NCI-H2107 treated with DMSO at 0.1 percent for 48 hours (cell line): ENCODE measurements at regions not wholly inside any gene's neighbourhood (a gene's known extent, or its start where the extent isn't known, plus 50 kb on each side); places are given as distances from the start of the nearest gene placed in this dataset.
A peak's percentile ranks its signal among the peaks of the same experiment; 100 is the strongest.
"Not testable (repeated sequence)": the region's sequence is repeated elsewhere in the genome, so short reads cannot be mapped to it uniquely, and the experiment has no call there.

Experiments used
- DNase-seq: peaks from one replicate; lab custom pipeline; 2025; ENCODE audit not compliant: unreplicated experiment; lab: John Stamatoyannopoulos, UW

- DNase-seq = no peak
These were observed 52.1 kb downstream of the CARTPT start for GRCh38 chr5:71771191-71771590.

- DNase-seq = peak; percentile 40
These were observed 59.7 kb downstream of the CARTPT start for GRCh38 chr5:71778678-71779276.

GRCh38 chr5:71780597-71780996, 61.5 kb downstream of the CARTPT start:
- DNase-seq = no peak

- DNase-seq = no peak
These were observed 63.3 kb downstream of the CARTPT start for GRCh38 chr5:71782393-71782770.

GRCh38 chr5:71782771-71783770, 64.0 kb downstream of the CARTPT start:
- peak; percentile 56 for DNase-seq

GRCh38 chr5:71783891-71784290, 64.8 kb downstream of the CARTPT start:
- DNase-seq = no peak

GRCh38 chr5:71786337-71787055, 67.4 kb downstream of the CARTPT start:
- DNase-seq = no peak

GRCh38 chr5:71788794-71789193, 69.7 kb downstream of the CARTPT start:
- DNase-seq = no peak

GRCh38 chr5:71789746-71790145, 70.7 kb downstream of the CARTPT start:
- no peak for DNase-seq

- peak; percentile 32 for DNase-seq
These were observed 71.4 kb downstream of the CARTPT start for GRCh38 chr5:71790433-71790832.

- not testable (repeated sequence) for DNase-seq
These were observed 73.0 kb downstream of the CARTPT start for GRCh38 chr5:71792041-71792440.

GRCh38 chr5:71794061-71794695, 75.1 kb downstream of the CARTPT start:
- no peak for DNase-seq

GRCh38 chr5:71802673-71803072, 83.6 kb downstream of the CARTPT start:
- no peak for DNase-seq

GRCh38 chr5:71806711-71807110, 87.6 kb downstream of the CARTPT start:
- DNase-seq = no peak

- no peak for DNase-seq
These were observed 88.8 kb downstream of the CARTPT start for GRCh38 chr5:71807909-71808308.

GRCh38 chr5:71809446-71809845, 90.4 kb downstream of the CARTPT start:
- DNase-seq = no peak

GRCh38 chr5:71810023-71810422, 90.9 kb downstream of the CARTPT start:
- DNase-seq = no peak

- no peak for DNase-seq
These were observed 91.6 kb downstream of the CARTPT start for GRCh38 chr5:71810471-71811195.

GRCh38 chr5:71811779-71812178, 92.7 kb downstream of the CARTPT start:
- no peak for DNase-seq

- no peak for DNase-seq
These were observed 97.2 kb downstream of the CARTPT start for GRCh38 chr5:71816307-71816706.
